Endodermal cell (in vitro differentiated cells): ENCODE measurements at regions not wholly inside any gene's neighbourhood (a gene's known extent, or its start where the extent isn't known, plus 50 kb on each side); places are given as distances from the start of the nearest gene placed in this dataset.

ENCODE experiments used
- DNase-seq: peaks from one replicate; pipeline ENCODE4 v3.0.0-alpha.2; 2017
- H3K27ac ChIP-seq: 2 replicates; pipeline ENCODE4 v1.5.1; 2013; ENCODE audit warnings: mild to moderate bottlenecking, low read depth, low read length, moderate library complexity
- H3K27me3 ChIP-seq: 2 replicates; pipeline ENCODE4 v1.6.1; 2013; ENCODE audit warnings: mild to moderate bottlenecking, low read length, moderate library complexity; ENCODE audit not compliant: insufficient read depth, control insufficient read depth, poor library complexity, severe bottlenecking
- H3K36me3 ChIP-seq: 2 replicates; pipeline ENCODE4 v1.7.0; 2013; ENCODE audit warnings: mild to moderate bottlenecking, low read length, moderate library complexity; ENCODE audit not compliant: control insufficient read depth, insufficient read depth
- H3K4me1 ChIP-seq: one replicate; pipeline ENCODE4 v1.7.0; 2013; ENCODE audit warnings: low read length; ENCODE audit not compliant: control insufficient read depth, insufficient read depth
- H3K4me3 ChIP-seq: 2 replicates; pipeline ENCODE4 v1.5.1; 2013; ENCODE audit warnings: mild to moderate bottlenecking, low read length, moderate library complexity
- H3K9ac ChIP-seq: 2 replicates; pipeline ENCODE4 v1.6.1; 2013; ENCODE audit warnings: mild to moderate bottlenecking, low read length, moderate library complexity; ENCODE audit not compliant: poor library complexity, severe bottlenecking; ENCODE audit errors: extremely low read depth
- H3K9me3 ChIP-seq: 2 replicates; pipeline ENCODE4 v1.6.1; 2013; ENCODE audit warnings: mild to moderate bottlenecking, low read length, moderate library complexity; ENCODE audit not compliant: control insufficient read depth
- H3K27ac Mint-ChIP-seq: 2 replicates; pipeline ENCODE4 v1.8.0; 2020; ENCODE audit warnings: mixed read lengths
- H3K27me3 Mint-ChIP-seq: 2 replicates; pipeline ENCODE4 v1.8.0; 2021; ENCODE audit warnings: mild to moderate bottlenecking, mixed read lengths; ENCODE audit not compliant: insufficient read depth
- H3K36me3 Mint-ChIP-seq: 2 replicates; pipeline ENCODE4 v1.8.0; 2020; ENCODE audit warnings: low read depth, mixed read lengths
- H3K4me1 Mint-ChIP-seq: 2 replicates; pipeline ENCODE4 v1.8.0; 2020; ENCODE audit warnings: mixed read lengths
- H3K4me3 Mint-ChIP-seq: 2 replicates; pipeline ENCODE4 v1.8.0; 2020; ENCODE audit warnings: mild to moderate bottlenecking, moderate library complexity, mixed read lengths
- H3K9me3 Mint-ChIP-seq: 2 replicates; pipeline ENCODE4 v1.8.0; 2020; ENCODE audit warnings: mild to moderate bottlenecking, mixed read lengths
- WGBS, 2 experiments: methylation state at CpG; one replicate each; pipeline versions ENCODE4 v1.1.5 to v1.1.7; 2013; ENCODE audit warnings: missing lambda C conversion rate in 2 of 2, mixed read lengths in 1 of 2; ENCODE audit not compliant: insufficient coverage in 1 of 2, insufficient read length in 1 of 2; 5-methylcytosine and 5-hydroxymethylcytosine counted together
- TF ChIP-seq, protein P1 (sequence below): fragments of 200-600 bp; sonication (generic); conservative IDR thresholded peaks from 2 replicates; pipeline ENCODE4 v1.5.0; 2021; ENCODE audit warnings: antibody characterized with exemption, mild to moderate bottlenecking

DNA sequence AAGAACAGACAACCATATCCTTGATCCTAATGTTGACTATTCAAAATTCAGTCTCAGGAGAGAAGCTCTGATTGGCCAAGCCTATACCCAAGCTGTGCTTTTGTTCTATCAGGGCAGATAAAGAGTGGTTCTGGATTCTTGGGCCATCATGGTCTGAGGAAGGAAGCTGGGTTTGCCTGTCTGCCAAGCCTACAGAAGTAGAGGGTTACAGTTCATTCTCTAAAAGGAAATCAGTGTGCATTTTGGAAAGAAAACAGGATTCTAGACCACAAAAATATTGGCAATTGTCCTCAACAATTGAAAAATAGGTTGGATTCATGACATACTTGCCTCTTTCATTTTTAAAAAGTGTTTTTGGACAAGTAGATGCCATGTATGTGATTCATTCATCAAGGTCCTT, 145.4 kb upstream of the BMP2 start:
- Histone ChIP-seq H3K9me3 (peaks cover 12% of the 10 kb centered on the region), H3K27me3 (no peaks in the 10 kb centered on the region), H3K4me3 (no peak overlapping the region), H3K4me1 (no peaks in the 10 kb centered on the region), H3K9ac (no peak overlapping the region), H3K27ac (no peak overlapping the region), H3K36me3 (no peaks in the 10 kb centered on the region)
- Mint-ChIP-seq H3K27me3 (no peaks in the 10 kb centered on the region), H3K27ac (no peak overlapping the region), H3K4me3 (no peak overlapping the region), H3K36me3 (peaks cover 2% of the 10 kb centered on the region), H3K4me1 (peaks cover 11% of the 10 kb centered on the region), H3K9me3 (peaks cover 4% of the 10 kb centered on the region)
- TF ChIP-seq, protein P1, sequence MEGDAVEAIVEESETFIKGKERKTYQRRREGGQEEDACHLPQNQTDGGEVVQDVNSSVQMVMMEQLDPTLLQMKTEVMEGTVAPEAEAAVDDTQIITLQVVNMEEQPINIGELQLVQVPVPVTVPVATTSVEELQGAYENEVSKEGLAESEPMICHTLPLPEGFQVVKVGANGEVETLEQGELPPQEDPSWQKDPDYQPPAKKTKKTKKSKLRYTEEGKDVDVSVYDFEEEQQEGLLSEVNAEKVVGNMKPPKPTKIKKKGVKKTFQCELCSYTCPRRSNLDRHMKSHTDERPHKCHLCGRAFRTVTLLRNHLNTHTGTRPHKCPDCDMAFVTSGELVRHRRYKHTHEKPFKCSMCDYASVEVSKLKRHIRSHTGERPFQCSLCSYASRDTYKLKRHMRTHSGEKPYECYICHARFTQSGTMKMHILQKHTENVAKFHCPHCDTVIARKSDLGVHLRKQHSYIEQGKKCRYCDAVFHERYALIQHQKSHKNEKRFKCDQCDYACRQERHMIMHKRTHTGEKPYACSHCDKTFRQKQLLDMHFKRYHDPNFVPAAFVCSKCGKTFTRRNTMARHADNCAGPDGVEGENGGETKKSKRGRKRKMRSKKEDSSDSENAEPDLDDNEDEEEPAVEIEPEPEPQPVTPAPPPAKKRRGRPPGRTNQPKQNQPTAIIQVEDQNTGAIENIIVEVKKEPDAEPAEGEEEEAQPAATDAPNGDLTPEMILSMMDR: no peak
- DNase-seq: no peak

DNA sequence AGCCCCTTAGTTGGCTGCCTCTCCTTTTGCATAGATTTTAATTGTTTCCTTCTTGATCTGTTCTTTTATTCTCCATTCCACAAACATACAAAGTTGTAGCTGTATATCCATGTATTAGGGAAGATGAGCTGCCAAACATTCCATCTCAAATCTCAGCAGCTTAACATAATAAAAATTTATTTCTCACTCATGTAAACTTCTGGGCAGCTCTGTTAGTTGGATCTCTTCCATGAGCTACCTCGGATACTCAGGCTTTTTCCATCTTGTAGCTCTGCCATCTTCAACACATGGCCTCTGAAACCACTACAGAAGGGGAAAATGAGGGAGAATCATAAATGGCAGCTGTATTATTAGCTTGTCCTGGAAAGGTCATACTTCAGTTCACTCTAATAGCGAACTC, 149.4 kb upstream of the BMP2 start:
- WGBS, 2 experiments: 83 to 87% methylated on average over 1 to 2 of the region's 2 CpGs
- Histone ChIP-seq H3K4me1 (no peaks in the 10 kb centered on the region), H3K9me3 (no peaks in the 10 kb centered on the region), H3K4me3 (no peak overlapping the region), H3K9ac (no peak overlapping the region), H3K36me3 (no peaks in the 10 kb centered on the region), H3K27ac (no peak overlapping the region), H3K27me3 (no peaks in the 10 kb centered on the region)
- H3K36me3 Mint-ChIP-seq: no peaks in the 10 kb centered on the region
- no peak overlapping the region for H3K27ac Mint-ChIP-seq
- TF ChIP-seq, protein P1: no peak
- no peak for DNase-seq
- no peak overlapping the region for H3K4me3 Mint-ChIP-seq
- H3K4me1 Mint-ChIP-seq: no peaks in the 10 kb centered on the region
- H3K9me3 Mint-ChIP-seq: no peaks in the 10 kb centered on the region
- no peaks in the 10 kb centered on the region for H3K27me3 Mint-ChIP-seq

DNA sequence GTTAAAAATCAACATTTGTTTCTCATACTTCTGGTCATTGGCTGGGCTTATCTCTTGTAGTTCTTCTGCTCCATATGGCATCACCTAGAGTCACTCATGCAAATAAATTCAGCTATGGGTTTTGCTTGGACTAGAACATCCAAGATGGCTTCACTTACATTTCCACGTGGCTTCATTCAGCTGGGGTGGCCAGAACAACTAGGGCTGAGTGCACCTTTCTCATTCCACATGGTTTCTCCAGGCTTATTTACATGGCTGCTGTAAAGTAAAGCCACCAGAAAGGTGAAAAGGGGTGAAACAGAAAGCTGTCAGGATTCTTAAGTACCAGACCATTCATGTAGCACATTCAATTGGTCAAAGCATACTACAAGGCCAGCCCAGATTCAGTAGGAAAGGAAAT, 151.1 kb upstream of the BMP2 start:
- Histone ChIP-seq H3K4me1 (no peaks in the 10 kb centered on the region), H3K27ac (no peak overlapping the region), H3K9ac (no peak overlapping the region), H3K27me3 (no peaks in the 10 kb centered on the region), H3K4me3 (no peak overlapping the region), H3K9me3 (no peaks in the 10 kb centered on the region), H3K36me3 (no peaks in the 10 kb centered on the region)
- Mint-ChIP-seq H3K27ac (no peak overlapping the region), H3K27me3 (no peaks in the 10 kb centered on the region), H3K4me3 (no peak overlapping the region), H3K36me3 (no peaks in the 10 kb centered on the region), H3K4me1 (no peaks in the 10 kb centered on the region), H3K9me3 (no peaks in the 10 kb centered on the region)
- WGBS, 2 experiments: 60 to 92% methylated on average over 1 of the region's 1 CpG
- no peak for DNase-seq
- TF ChIP-seq, protein P1: no peak
